Keratinocyte (primary cell): ENCODE measurements at regions not wholly inside any gene's neighbourhood (a gene's known extent, or its start where the extent isn't known, plus 50 kb on each side); places are given as distances from the start of the nearest gene placed in this dataset.
A peak's percentile ranks its signal among the peaks of the same experiment; 100 is the strongest.

Experiments
- DNase-seq: peaks from one replicate; pipeline ENCODE4 v3.0.0-alpha.2; 2011; ENCODE audit warnings: low read depth, missing footprints, low spot score
- FAIRE-seq: peaks from 2 replicates; lab custom pipeline; 2011; peaks lifted over from hg19 to GRCh38; lab: Jason Lieb, UNC
- H2AFZ ChIP-seq: 2 replicates; pipeline ENCODE4 v1.6.0; 2012; ENCODE audit warnings: low read length, control low read depth, inconsistent platforms; ENCODE audit not compliant: control insufficient read depth
- H3K27ac ChIP-seq: 2 replicates; pipeline ENCODE4 v1.5.1; 2011; ENCODE audit warnings: low read length; ENCODE audit not compliant: control insufficient read depth, insufficient read depth
- H3K27me3 ChIP-seq: 3 replicates; pipeline ENCODE4 v1.6.0; 2011; ENCODE audit warnings: low read length; ENCODE audit not compliant: control insufficient read depth, insufficient read depth; ENCODE audit errors: extremely low read depth
- H3K36me3 ChIP-seq, 2 experiments: 2 replicates in 1 of 2; 3 replicates in 1 of 2; pipeline ENCODE4 v1.5.1; 2011; ENCODE audit warnings: low read length in 2 of 2, mild to moderate bottlenecking in 1 of 2; ENCODE audit not compliant: control insufficient read depth in 2 of 2, insufficient read depth in 2 of 2; ENCODE audit errors: extremely low read depth in 1 of 2
- H3K4me1 ChIP-seq: 3 replicates; pipeline ENCODE4 v1.5.1; 2011; ENCODE audit warnings: low read length; ENCODE audit not compliant: control insufficient read depth, insufficient read depth; ENCODE audit errors: extremely low read depth
- H3K4me2 ChIP-seq: 3 replicates; pipeline ENCODE4 v1.6.0; 2011; ENCODE audit warnings: low read depth, low read length; ENCODE audit not compliant: control insufficient read depth, insufficient read depth; ENCODE audit errors: extremely low read depth
- H3K4me3 ChIP-seq, 3 experiments: fragments of 200-600 bp in 1 of 3; sonication (generic) in 1 of 3; 2 replicates in 2 of 3; 3 replicates in 1 of 3; pipeline ENCODE4 v1.5.1; 2011 to 2016; ENCODE audit warnings: low read length in 3 of 3, mild to moderate bottlenecking in 3 of 3, control low read depth in 2 of 3, inconsistent platforms in 1 of 3, low read depth in 1 of 3, mixed read lengths in 1 of 3, mixed run types in 1 of 3, moderate library complexity in 1 of 3; ENCODE audit not compliant: control insufficient read depth in 2 of 3, insufficient read depth in 2 of 3; ENCODE audit errors: extremely low read depth in 1 of 3
- H3K79me2 ChIP-seq: 2 replicates; pipeline ENCODE4 v1.6.0; 2012; ENCODE audit warnings: low read length; ENCODE audit not compliant: control insufficient read depth, insufficient read depth
- H3K9ac ChIP-seq: 3 replicates; pipeline ENCODE4 v1.6.0; 2011; ENCODE audit warnings: low read length; ENCODE audit not compliant: control insufficient read depth, insufficient read depth; ENCODE audit errors: extremely low read depth
- H3K9me1 ChIP-seq: 3 replicates; pipeline ENCODE4 v1.6.0; 2011; ENCODE audit warnings: low read length; ENCODE audit not compliant: control insufficient read depth, insufficient read depth; ENCODE audit errors: extremely low read depth
- H3K9me3 ChIP-seq: 2 replicates; pipeline ENCODE4 v1.5.1; 2012; ENCODE audit warnings: low read depth, low read length; ENCODE audit not compliant: control insufficient read depth
- H4K20me1 ChIP-seq: 3 replicates; pipeline ENCODE4 v1.6.0; 2011; ENCODE audit warnings: low read length; ENCODE audit not compliant: control insufficient read depth, insufficient read depth; ENCODE audit errors: extremely low read depth
- EZH2 ChIP-seq: IDR thresholded peaks from one replicate; pipeline ENCODE4 v1.6.1; 2012; ENCODE audit warnings: inconsistent platforms, mild to moderate bottlenecking, low read length, moderate library complexity
- dilution Hi-C: fragments of 300-500 bp; cut with MboI; formaldehyde crosslinking; loops from one replicate; pipeline ENCODE4 v1.7.0; 2020; ENCODE audit warnings: low sequenced_read_pairs; ENCODE audit not compliant: extremely low pct_ligation_motif_present
- TF ChIP-seq, protein P1 (sequence below), 3 experiments: IDR thresholded peaks in 1 of 3; conservative IDR thresholded peaks in 1 of 3; optimal IDR thresholded peaks in 1 of 3; 2 replicates in 2 of 3; 3 replicates in 1 of 3; pipeline versions ENCODE3 to v1.5.1; 2011; ENCODE audit warnings: low read length in 3 of 3, mild to moderate bottlenecking in 3 of 3, moderate library complexity in 2 of 3, control low read depth in 1 of 3, inconsistent platforms in 1 of 3; ENCODE audit not compliant: insufficient read depth in 2 of 3; ENCODE audit errors: extremely low read depth in 1 of 3

DNA sequence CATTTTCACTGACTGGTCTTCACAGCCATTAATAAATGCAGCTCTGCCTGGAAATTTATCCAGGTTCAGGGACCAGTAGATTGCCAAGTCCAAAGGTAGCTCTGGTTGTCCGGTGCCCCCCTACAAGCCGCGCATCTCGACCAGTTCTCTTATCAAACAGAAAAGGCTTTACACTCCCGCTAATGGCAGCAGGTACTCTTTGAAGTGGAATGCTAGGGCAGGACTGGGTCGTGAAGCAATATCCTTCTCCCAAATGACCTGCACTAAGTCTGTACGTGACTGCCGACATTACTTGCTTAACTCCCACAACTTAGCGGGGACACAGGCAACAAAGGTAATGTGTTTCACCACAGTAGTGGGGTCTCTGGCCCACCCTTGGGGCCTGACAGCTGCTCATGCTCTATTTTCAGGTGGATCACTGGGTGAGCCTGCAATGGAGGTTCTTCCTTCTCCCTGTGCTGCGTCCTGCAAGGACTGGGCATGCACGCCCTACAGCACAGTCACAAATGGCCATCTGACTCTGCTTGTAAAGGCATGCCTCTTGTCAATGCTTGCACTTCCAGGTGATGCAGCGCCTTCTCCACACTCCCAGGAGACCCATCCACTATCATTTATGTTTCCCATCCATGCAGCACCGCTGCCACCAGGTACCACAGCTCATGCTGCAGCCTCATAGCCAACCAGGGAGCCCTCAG is 96.1 kb upstream of the CTSC start:
- H2AFZ ChIP-seq, result no peak overlapping the region
- peak; percentile 55 for FAIRE-seq
- dilution Hi-C loops, result no loop called here

DNA sequence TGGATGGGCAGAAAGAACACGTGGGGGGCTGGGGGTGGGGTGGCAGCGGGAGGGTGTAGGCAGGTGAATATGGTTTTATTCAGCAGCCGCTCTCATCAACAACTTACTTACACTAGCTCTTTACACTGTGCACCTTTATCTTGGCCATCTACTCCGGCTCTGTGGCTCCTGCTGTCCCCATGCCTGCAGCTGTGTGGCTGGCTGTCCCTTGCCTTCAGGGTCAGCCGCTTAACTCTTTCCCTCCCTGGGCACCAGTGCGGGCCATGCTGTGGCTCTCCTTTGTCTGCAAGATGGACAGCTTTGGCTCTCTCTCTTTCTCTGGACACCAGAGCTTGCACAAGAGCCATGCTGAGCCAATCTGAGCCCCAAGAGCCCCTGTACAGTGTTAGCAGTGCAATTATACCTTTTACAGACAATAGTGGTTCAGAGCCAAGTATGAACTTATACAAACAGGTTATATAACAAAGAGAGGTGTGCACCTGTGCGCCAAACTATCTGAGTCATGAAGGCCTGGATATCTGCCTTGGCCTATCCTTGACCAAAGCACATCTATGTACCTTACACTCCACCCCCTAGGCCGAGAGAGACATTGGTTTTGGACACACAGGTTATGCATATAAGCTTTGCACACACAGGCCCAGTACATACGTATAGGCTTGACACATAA is 94.3 kb upstream of the CTSC start:
- FAIRE-seq (peak; percentile 61), DNase-seq (no peak)
- H3K27ac ChIP-seq, result no peak overlapping the region
- dilution Hi-C loops, result no loop called here
- H3K4me2 ChIP-seq, result no peak overlapping the region
- no peak overlapping the region for H2AFZ ChIP-seq
- H3K9me1 ChIP-seq, result no peaks in the 10 kb centered on the region
- no peaks in the 10 kb centered on the region for H3K36me3 ChIP-seq
- TF ChIP-seq, protein P1, sequence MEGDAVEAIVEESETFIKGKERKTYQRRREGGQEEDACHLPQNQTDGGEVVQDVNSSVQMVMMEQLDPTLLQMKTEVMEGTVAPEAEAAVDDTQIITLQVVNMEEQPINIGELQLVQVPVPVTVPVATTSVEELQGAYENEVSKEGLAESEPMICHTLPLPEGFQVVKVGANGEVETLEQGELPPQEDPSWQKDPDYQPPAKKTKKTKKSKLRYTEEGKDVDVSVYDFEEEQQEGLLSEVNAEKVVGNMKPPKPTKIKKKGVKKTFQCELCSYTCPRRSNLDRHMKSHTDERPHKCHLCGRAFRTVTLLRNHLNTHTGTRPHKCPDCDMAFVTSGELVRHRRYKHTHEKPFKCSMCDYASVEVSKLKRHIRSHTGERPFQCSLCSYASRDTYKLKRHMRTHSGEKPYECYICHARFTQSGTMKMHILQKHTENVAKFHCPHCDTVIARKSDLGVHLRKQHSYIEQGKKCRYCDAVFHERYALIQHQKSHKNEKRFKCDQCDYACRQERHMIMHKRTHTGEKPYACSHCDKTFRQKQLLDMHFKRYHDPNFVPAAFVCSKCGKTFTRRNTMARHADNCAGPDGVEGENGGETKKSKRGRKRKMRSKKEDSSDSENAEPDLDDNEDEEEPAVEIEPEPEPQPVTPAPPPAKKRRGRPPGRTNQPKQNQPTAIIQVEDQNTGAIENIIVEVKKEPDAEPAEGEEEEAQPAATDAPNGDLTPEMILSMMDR (optimal IDR thresholded peaks at IDR 0.05 in 1 of 3, IDR thresholded peaks at IDR 0.05 in 1 of 3, conservative IDR thresholded peaks at IDR 0.05 in 1 of 3; ENCODE audit: extremely low read depth in 1 of 3, insufficient read depth in 2 of 3, low read length in 3 of 3), result no peak
- TF ChIP-seq EZH2, result no peak
- no peaks in the 10 kb centered on the region for H3K79me2 ChIP-seq
- no peak overlapping the region for H3K9ac ChIP-seq
- H3K9me3 ChIP-seq, result no peaks in the 10 kb centered on the region
- H3K4me3 ChIP-seq, result no peak overlapping the region
- H4K20me1 ChIP-seq, result no peaks in the 10 kb centered on the region
- H3K27me3 ChIP-seq, result no peaks in the 10 kb centered on the region
- H3K4me1 ChIP-seq, result peaks cover 19% of the 10 kb centered on the region

More for the DNA sequence above, 96.1 kb upstream of the CTSC start:
- H4K20me1 ChIP-seq, result no peaks in the 10 kb centered on the region
- H3K9ac ChIP-seq, result no peak overlapping the region
- H3K27ac ChIP-seq, result no peak overlapping the region
- no peak for DNase-seq
- H3K4me1 ChIP-seq, result peaks cover 21% of the 10 kb centered on the region
- no peaks in the 10 kb centered on the region for H3K79me2 ChIP-seq
- H3K4me2 ChIP-seq, result no peak overlapping the region
- H3K9me3 ChIP-seq, result peaks cover 3% of the 10 kb centered on the region
- TF ChIP-seq, protein P1 (optimal IDR thresholded peaks at IDR 0.05 in 1 of 3, IDR thresholded peaks at IDR 0.05 in 1 of 3, conservative IDR thresholded peaks at IDR 0.05 in 1 of 3; ENCODE audit: extremely low read depth in 1 of 3, insufficient read depth in 2 of 3, low read length in 3 of 3), result no peak
- TF ChIP-seq EZH2, result no peak
- H3K36me3 ChIP-seq, result no peaks in the 10 kb centered on the region
- H3K27me3 ChIP-seq, result no peaks in the 10 kb centered on the region
- H3K4me3 ChIP-seq, result no peak overlapping the region
- H3K9me1 ChIP-seq, result no peaks in the 10 kb centered on the region
